GM12878 (cell line): ENCODE measurements at regions not wholly inside any gene's neighbourhood (a gene's known extent, or its start where the extent isn't known, plus 50 kb on each side); places are given as distances from the start of the nearest gene placed in this dataset.

ENCODE experiments used
- CTCF ChIP-seq, 3 experiments: IDR thresholded peaks in 2 of 3; conservative IDR thresholded peaks in 1 of 3; 2 replicates each; pipeline ENCODE4 v1.5.1; 2011; ENCODE audit warnings: low read depth in 3 of 3, low read length in 3 of 3, mild to moderate bottlenecking in 3 of 3, control low read depth in 2 of 3, moderate library complexity in 2 of 3, inconsistent platforms in 1 of 3, mixed read lengths in 1 of 3; ENCODE audit not compliant: control insufficient read depth in 2 of 3, insufficient read depth in 1 of 3; ENCODE audit errors: extremely low read depth in 1 of 3
- NFXL1 ChIP-seq: fragments of 450-650 bp; IDR thresholded peaks from 2 replicates; pipeline ENCODE4 v1.6.1; 2017; ENCODE audit warnings: antibody characterized with exemption, mild to moderate bottlenecking, borderline replicate concordance
- PML ChIP-seq: IDR thresholded peaks from 2 replicates; pipeline ENCODE4 v1.6.1; 2012; ENCODE audit warnings: low read length, inconsistent platforms
- RCOR1 ChIP-seq: conservative IDR thresholded peaks from 2 replicates; pipeline ENCODE4 v1.6.1; 2012; ENCODE audit warnings: low read depth, low read length, improper control_type of control experiment
- USF2 ChIP-seq: IDR thresholded peaks from 2 replicates; pipeline ENCODE4 v1.6.1; 2011; ENCODE audit warnings: low read depth, low read length, improper control_type of control experiment, borderline replicate concordance
- YY1 ChIP-seq: IDR thresholded peaks from 2 replicates; pipeline ENCODE4 v1.6.1; 2011; ENCODE audit warnings: low read depth, mild to moderate bottlenecking, low read length
- TF ChIP-seq, protein P1 (sequence below): IDR thresholded peaks from 2 replicates; pipeline ENCODE4 v1.6.1; 2011; ENCODE audit warnings: borderline replicate concordance, low read depth, mild to moderate bottlenecking, moderate library complexity, mixed read lengths, low read length; ENCODE audit not compliant: insufficient read depth; ENCODE audit errors: extremely low read length

GRCh38 chr5:170161069-170161468, 55.4 kb downstream of the FOXI1 start:
- TF ChIP-seq USF2 (no peak), NFXL1 (no peak), RCOR1 (no peak), PML (no peak), CTCF (IDR thresholded peaks at IDR 0.05 in 2 of 3, conservative IDR thresholded peaks at IDR 0.05 in 1 of 3; ENCODE audit: control insufficient read depth in 2 of 3, extremely low read depth in 1 of 3, insufficient read depth in 1 of 3, low read depth in 3 of 3, low read length in 3 of 3) (no peak), YY1 (no peak)
- TF ChIP-seq, protein P1, sequence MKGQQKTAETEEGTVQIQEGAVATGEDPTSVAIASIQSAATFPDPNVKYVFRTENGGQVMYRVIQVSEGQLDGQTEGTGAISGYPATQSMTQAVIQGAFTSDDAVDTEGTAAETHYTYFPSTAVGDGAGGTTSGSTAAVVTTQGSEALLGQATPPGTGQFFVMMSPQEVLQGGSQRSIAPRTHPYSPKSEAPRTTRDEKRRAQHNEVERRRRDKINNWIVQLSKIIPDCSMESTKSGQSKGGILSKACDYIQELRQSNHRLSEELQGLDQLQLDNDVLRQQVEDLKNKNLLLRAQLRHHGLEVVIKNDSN: no peak
